HCT116 (cell line): ENCODE measurements at regions not wholly inside any gene's neighbourhood (a gene's known extent, or its start where the extent isn't known, plus 50 kb on each side); places are given as distances from the start of the nearest gene placed in this dataset.

Source experiments
- ATAC-seq: fragments of 200-7000 bp; cut with Tn5 transposase; 2 replicates; pipeline ENCODE4 v1.9.1; 2020; ENCODE audit warnings: mild to moderate bottlenecking, moderate library complexity
- BruUV-seq: library from RNA; stranded (reverse); fragments of 400-500 nt; replicated peaks from 2 replicates; lab custom pipeline; 2021; lab: Mats Ljungman, UMichigan
- CTCF ChIA-PET: fragments of 300-600 bp; sonication (Branson Sonifier 250); formaldehyde crosslinking; loops from one replicate; lab custom pipeline; 2021; ENCODE audit warnings: antibody characterized with exemption; lab: Charles Lee
- POLR2A ChIA-PET: fragments of 300-600, 350-600 bp; sonication (Branson Sonifier 250); formaldehyde crosslinking; loops from one replicate; lab custom pipeline; 2021; ENCODE audit warnings: antibody characterized with exemption; lab: Charles Lee
- RAD21 ChIA-PET, 2 experiments: fragments of 300-600 bp; sonication (Branson Sonifier 250); formaldehyde crosslinking; loops; one replicate each; lab custom pipeline; 2023; ENCODE audit warnings: low total read pairs in 2 of 2; ENCODE audit not compliant: uncharacterized antibody in 2 of 2, unreplicated experiment in 2 of 2, low non-redundant PET in 1 of 2; lab: Charles Lee
- DNase-seq: peaks from one replicate; pipeline ENCODE4 v3.0.0-alpha.2; 2010; ENCODE audit warnings: low read depth, low spot score
- H2AFZ ChIP-seq: fragments of 200-600 bp; shearing (Covaris generic), sonication (generic); 2 replicates; pipeline ENCODE4 v1.6.1; 2017; ENCODE audit warnings: low read depth, mixed run types, mixed read lengths, antibody characterized with exemption, low read length; ENCODE audit not compliant: poor library complexity, severe bottlenecking
- H3K27ac ChIP-seq: 2 replicates; pipeline ENCODE4 v1.5.1; 2012; ENCODE audit warnings: low read depth, low read length
- H3K27me3 ChIP-seq: fragments of 200-600 bp; sonication (generic); 2 replicates; pipeline ENCODE4 v1.6.1; 2016; ENCODE audit warnings: mixed run types, low read length, mixed read lengths; ENCODE audit not compliant: insufficient read depth
- H3K36me3 ChIP-seq, 2 experiments: fragments of 200-500 bp in 1 of 2; fragments of 200-600 bp in 1 of 2; sonication (Bioruptor generic) in 1 of 2; sonication (generic) in 1 of 2; 2 replicates each; pipeline versions ENCODE4 v1.5.1 to v1.6.1; 2014 to 2016; ENCODE audit warnings: low read length in 2 of 2, inconsistent platforms in 1 of 2, mixed read lengths in 1 of 2, mixed run types in 1 of 2; ENCODE audit not compliant: insufficient read depth in 2 of 2, control insufficient read depth in 1 of 2
- H3K4me1 ChIP-seq, 2 experiments: fragments of 200-600 bp in 1 of 2; sonication (generic) in 1 of 2; 2 replicates each; pipeline versions ENCODE4 v1.5.1 to v1.6.1; 2012 to 2017; ENCODE audit warnings: low read length in 2 of 2, inconsistent platforms in 1 of 2, mild to moderate bottlenecking in 1 of 2, mixed read lengths in 1 of 2, mixed run types in 1 of 2, moderate library complexity in 1 of 2; ENCODE audit not compliant: insufficient read depth in 2 of 2, control insufficient read depth in 1 of 2
- H3K4me2 ChIP-seq: fragments of 200-600 bp; sonication (generic); 2 replicates; pipeline ENCODE4 v1.6.1; 2017; ENCODE audit warnings: mixed run types, low read length, mixed read lengths
- H3K4me3 ChIP-seq, 2 experiments: fragments of 200-600 bp in 1 of 2; sonication (generic) in 1 of 2; replicated peaks in 1 of 2; 2 replicates each; pipeline ENCODE4 v1.5.1; 2011 to 2016; ENCODE audit warnings: low read length in 2 of 2, control low read depth in 1 of 2, low read depth in 1 of 2, mild to moderate bottlenecking in 1 of 2, mixed read lengths in 1 of 2, mixed run types in 1 of 2
- H3K79me2 ChIP-seq: fragments of 200-600 bp; sonication (generic); 2 replicates; pipeline ENCODE4 v1.6.1; 2017; ENCODE audit warnings: mild to moderate bottlenecking, mixed run types, low read length, moderate library complexity, mixed read lengths; ENCODE audit not compliant: insufficient read depth
- H3K9ac ChIP-seq: fragments of 200-600 bp; sonication (generic); 2 replicates; pipeline ENCODE4 v1.6.1; 2016; ENCODE audit warnings: low read length, mixed read lengths
- H3K9me2 ChIP-seq: fragments of 200-600 bp; sonication (generic), shearing (Covaris generic); 2 replicates; pipeline ENCODE4 v1.6.1; 2017; ENCODE audit warnings: mixed run types, mild to moderate bottlenecking, moderate library complexity; ENCODE audit not compliant: insufficient read depth
- H3K9me3 ChIP-seq, 2 experiments: fragments of 200-500 bp in 1 of 2; fragments of 200-600 bp in 1 of 2; sonication (Bioruptor generic) in 1 of 2; sonication (generic) in 1 of 2; 2 replicates each; pipeline ENCODE4 v1.6.1; 2014 to 2017; ENCODE audit warnings: low read length in 2 of 2, mixed read lengths in 2 of 2, inconsistent platforms in 1 of 2, low read depth in 1 of 2, mild to moderate bottlenecking in 1 of 2, mixed run types in 1 of 2, moderate library complexity in 1 of 2; ENCODE audit not compliant: control insufficient read depth in 1 of 2, insufficient read depth in 1 of 2
- H4K20me1 ChIP-seq: fragments of 200-600 bp; sonication (generic), shearing (Covaris generic); 2 replicates; pipeline ENCODE4 v1.6.1; 2017; ENCODE audit warnings: mixed run types, mild to moderate bottlenecking, moderate library complexity; ENCODE audit not compliant: insufficient read depth
- CBX3 ChIP-seq: IDR thresholded peaks from 2 replicates; pipeline ENCODE4 v1.6.1; 2012; ENCODE audit warnings: low read depth
- CTCF ChIP-seq, 3 experiments: fragments of 200-600 bp in 1 of 3; sonication (generic) in 1 of 3; IDR thresholded peaks in 2 of 3; conservative IDR thresholded peaks in 1 of 3; 2 replicates each; pipeline ENCODE4 v1.5.1; 2012 to 2017; ENCODE audit warnings: low read depth in 2 of 3, low read length in 2 of 3, antibody characterized with exemption in 1 of 3, borderline replicate concordance in 1 of 3, control low read depth in 1 of 3, mild to moderate bottlenecking in 1 of 3, mixed read lengths in 1 of 3, mixed run types in 1 of 3, moderate library complexity in 1 of 3; ENCODE audit not compliant: insufficient read depth in 1 of 3
- EGR1 ChIP-seq: IDR thresholded peaks from 2 replicates; pipeline ENCODE4 v1.6.1; 2012; ENCODE audit warnings: low read depth
- ELF1 ChIP-seq: IDR thresholded peaks from 2 replicates; pipeline ENCODE4 v1.6.1; 2012; ENCODE audit warnings: low read depth, borderline replicate concordance
- EZH2 ChIP-seq: fragments of 200-600 bp; sonication (generic); IDR thresholded peaks from 2 replicates; pipeline ENCODE4 v1.6.1; 2017; ENCODE audit warnings: antibody characterized with exemption, mixed run types
- EZH2phosphoT487 ChIP-seq: fragments of 200-600 bp; IDR thresholded peaks from 2 replicates; pipeline ENCODE4 v1.6.1; 2018; ENCODE audit warnings: antibody characterized with exemption, borderline replicate concordance
- FOSL1 ChIP-seq: IDR thresholded peaks from 2 replicates; pipeline ENCODE4 v1.6.1; 2012; ENCODE audit warnings: low read depth
- JUND ChIP-seq: IDR thresholded peaks from 2 replicates; pipeline ENCODE4 v1.6.1; 2012
- MAX ChIP-seq: IDR thresholded peaks from 2 replicates; pipeline ENCODE4 v1.6.1; 2012
- POLR2AphosphoS5 ChIP-seq: IDR thresholded peaks from 2 replicates; pipeline ENCODE4 v1.6.1; 2011; ENCODE audit warnings: mild to moderate bottlenecking, low read depth, low read length, moderate library complexity
- RAD21 ChIP-seq: IDR thresholded peaks from 2 replicates; pipeline ENCODE4 v1.6.1; 2012; ENCODE audit warnings: low read depth, mild to moderate bottlenecking
- SIN3A ChIP-seq: IDR thresholded peaks from 2 replicates; pipeline ENCODE4 v1.6.1; 2012; ENCODE audit warnings: low read depth
- SRF ChIP-seq: IDR thresholded peaks from 2 replicates; pipeline ENCODE4 v1.6.1; 2012; ENCODE audit warnings: low read depth
- TCF7L2 ChIP-seq: IDR thresholded peaks from 2 replicates; pipeline ENCODE4 v1.7.0; 2011; ENCODE audit warnings: borderline replicate concordance, inconsistent platforms; ENCODE audit not compliant: insufficient read depth, insufficient read length; ENCODE audit errors: extremely low read depth
- YY1 ChIP-seq: IDR thresholded peaks from 2 replicates; pipeline ENCODE4 v1.6.1; 2011; ENCODE audit warnings: low read length, low read depth, moderate library complexity, mild to moderate bottlenecking; ENCODE audit not compliant: insufficient replicate concordance; ENCODE audit errors: extremely low read depth
- ZFX ChIP-seq: fragments of 450-650 bp; IDR thresholded peaks from 2 replicates; pipeline ENCODE4 v1.6.1; 2017
- ZNF274 ChIP-seq: fragments of 200-500 bp; sonication (Bioruptor generic); IDR thresholded peaks from 2 replicates; pipeline ENCODE4 v1.6.1; 2014; ENCODE audit warnings: mild to moderate bottlenecking, low read depth, low read length, inconsistent platforms
- intact Hi-C: fragments of 100-400 bp; cut with micrococcal nuclease; formaldehyde crosslinking; loops from 2 replicates; pipeline ENCODE4 v1.10.0; 2022
- TF ChIP-seq, protein P1 (sequence below): IDR thresholded peaks from 2 replicates; pipeline ENCODE4 v1.6.1; 2011; ENCODE audit warnings: mild to moderate bottlenecking, low read length, moderate library complexity; ENCODE audit not compliant: insufficient replicate concordance; ENCODE audit errors: extremely low read depth
- TF ChIP-seq, protein P2 (sequence below): IDR thresholded peaks from 2 replicates; pipeline ENCODE4 v1.6.1; 2012; ENCODE audit warnings: low read depth

- TF ChIP-seq ZNF274 (no peak), SIN3A (no peak), ELF1 (no peak), YY1 (no peak), RAD21 (no peak), POLR2AphosphoS5 (no peak), FOSL1 (no peak), CBX3 (no peak), JUND (no peak)
These were observed 496.7 kb downstream of the SH2D4B start (continued) for GRCh38 chr10:81034383-81034782.

GRCh38 chr10:81036257-81036656 is 498.6 kb downstream of the SH2D4B start:
- Histone ChIP-seq H4K20me1 (no peaks in the 10 kb centered on the region), H3K4me1 (no peaks in the 10 kb centered on the region), H3K9me2 (no peaks in the 10 kb centered on the region), H3K36me3 (no peaks in the 10 kb centered on the region), H3K27ac (no peak overlapping the region), H3K79me2 (no peaks in the 10 kb centered on the region), H3K4me2 (no peak overlapping the region), H3K4me3 (no peak overlapping the region), H2AFZ (no peak overlapping the region), H3K9me3 (no peaks in the 10 kb centered on the region), H3K27me3 (no peaks in the 10 kb centered on the region), H3K9ac (no peak overlapping the region)
- intact Hi-C loops: no loop called here
- DNase-seq (no peak), ATAC-seq (no peak)
- CTCF ChIA-PET: no interaction called here
- POLR2A ChIA-PET: no interaction called here
- BruUV-seq: no TSS peak
- RAD21 ChIA-PET: no interaction called here
- TF ChIP-seq RAD21: no peak
- TF ChIP-seq, protein P1, sequence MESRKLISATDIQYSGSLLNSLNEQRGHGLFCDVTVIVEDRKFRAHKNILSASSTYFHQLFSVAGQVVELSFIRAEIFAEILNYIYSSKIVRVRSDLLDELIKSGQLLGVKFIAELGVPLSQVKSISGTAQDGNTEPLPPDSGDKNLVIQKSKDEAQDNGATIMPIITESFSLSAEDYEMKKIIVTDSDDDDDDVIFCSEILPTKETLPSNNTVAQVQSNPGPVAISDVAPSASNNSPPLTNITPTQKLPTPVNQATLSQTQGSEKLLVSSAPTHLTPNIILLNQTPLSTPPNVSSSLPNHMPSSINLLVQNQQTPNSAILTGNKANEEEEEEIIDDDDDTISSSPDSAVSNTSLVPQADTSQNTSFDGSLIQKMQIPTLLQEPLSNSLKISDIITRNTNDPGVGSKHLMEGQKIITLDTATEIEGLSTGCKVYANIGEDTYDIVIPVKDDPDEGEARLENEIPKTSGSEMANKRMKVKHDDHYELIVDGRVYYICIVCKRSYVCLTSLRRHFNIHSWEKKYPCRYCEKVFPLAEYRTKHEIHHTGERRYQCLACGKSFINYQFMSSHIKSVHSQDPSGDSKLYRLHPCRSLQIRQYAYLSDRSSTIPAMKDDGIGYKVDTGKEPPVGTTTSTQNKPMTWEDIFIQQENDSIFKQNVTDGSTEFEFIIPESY: no peak
- TF ChIP-seq, protein P2, sequence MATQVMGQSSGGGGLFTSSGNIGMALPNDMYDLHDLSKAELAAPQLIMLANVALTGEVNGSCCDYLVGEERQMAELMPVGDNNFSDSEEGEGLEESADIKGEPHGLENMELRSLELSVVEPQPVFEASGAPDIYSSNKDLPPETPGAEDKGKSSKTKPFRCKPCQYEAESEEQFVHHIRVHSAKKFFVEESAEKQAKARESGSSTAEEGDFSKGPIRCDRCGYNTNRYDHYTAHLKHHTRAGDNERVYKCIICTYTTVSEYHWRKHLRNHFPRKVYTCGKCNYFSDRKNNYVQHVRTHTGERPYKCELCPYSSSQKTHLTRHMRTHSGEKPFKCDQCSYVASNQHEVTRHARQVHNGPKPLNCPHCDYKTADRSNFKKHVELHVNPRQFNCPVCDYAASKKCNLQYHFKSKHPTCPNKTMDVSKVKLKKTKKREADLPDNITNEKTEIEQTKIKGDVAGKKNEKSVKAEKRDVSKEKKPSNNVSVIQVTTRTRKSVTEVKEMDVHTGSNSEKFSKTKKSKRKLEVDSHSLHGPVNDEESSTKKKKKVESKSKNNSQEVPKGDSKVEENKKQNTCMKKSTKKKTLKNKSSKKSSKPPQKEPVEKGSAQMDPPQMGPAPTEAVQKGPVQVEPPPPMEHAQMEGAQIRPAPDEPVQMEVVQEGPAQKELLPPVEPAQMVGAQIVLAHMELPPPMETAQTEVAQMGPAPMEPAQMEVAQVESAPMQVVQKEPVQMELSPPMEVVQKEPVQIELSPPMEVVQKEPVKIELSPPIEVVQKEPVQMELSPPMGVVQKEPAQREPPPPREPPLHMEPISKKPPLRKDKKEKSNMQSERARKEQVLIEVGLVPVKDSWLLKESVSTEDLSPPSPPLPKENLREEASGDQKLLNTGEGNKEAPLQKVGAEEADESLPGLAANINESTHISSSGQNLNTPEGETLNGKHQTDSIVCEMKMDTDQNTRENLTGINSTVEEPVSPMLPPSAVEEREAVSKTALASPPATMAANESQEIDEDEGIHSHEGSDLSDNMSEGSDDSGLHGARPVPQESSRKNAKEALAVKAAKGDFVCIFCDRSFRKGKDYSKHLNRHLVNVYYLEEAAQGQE: no peak
- TF ChIP-seq EGR1: no peak
- TF ChIP-seq POLR2AphosphoS5: no peak
- TF ChIP-seq EZH2phosphoT487: no peak
- no peak for TF ChIP-seq SRF
- TF ChIP-seq ZFX: no peak
- TF ChIP-seq ELF1: no peak
- TF ChIP-seq MAX: no peak
- no peak for TF ChIP-seq EZH2
- TF ChIP-seq YY1: no peak
- no peak for TF ChIP-seq CBX3
- no peak for TF ChIP-seq SIN3A
- TF ChIP-seq TCF7L2: no peak
- TF ChIP-seq CTCF (IDR thresholded peaks at IDR 0.05 in 2 of 3, conservative IDR thresholded peaks at IDR 0.05 in 1 of 3; ENCODE audit: borderline replicate concordance in 1 of 3, insufficient read depth in 1 of 3, low read depth in 2 of 3, low read length in 2 of 3): no peak
